ENCODE measurements at regions not wholly inside any gene's neighbourhood (a gene's known extent, or its start where the extent isn't known, plus 50 kb on each side); places are given as distances from the start of the nearest gene placed in this dataset.

- TF ChIP-seq CTCF (IDR thresholded peaks at IDR 0.05) (no peak), POLR2AphosphoS5 (IDR thresholded peaks at IDR 0.05) (no peak)
These were observed 213.9 kb upstream of the PRDM1 start for GRCh38 chr6:105872249-105872648.

Measured in transverse colon (tissue), 4 donors.